ENCODE measurements at regions not wholly inside any gene's neighbourhood (a gene's known extent, or its start where the extent isn't known, plus 50 kb on each side); places are given as distances from the start of the nearest gene placed in this dataset.

DNA sequence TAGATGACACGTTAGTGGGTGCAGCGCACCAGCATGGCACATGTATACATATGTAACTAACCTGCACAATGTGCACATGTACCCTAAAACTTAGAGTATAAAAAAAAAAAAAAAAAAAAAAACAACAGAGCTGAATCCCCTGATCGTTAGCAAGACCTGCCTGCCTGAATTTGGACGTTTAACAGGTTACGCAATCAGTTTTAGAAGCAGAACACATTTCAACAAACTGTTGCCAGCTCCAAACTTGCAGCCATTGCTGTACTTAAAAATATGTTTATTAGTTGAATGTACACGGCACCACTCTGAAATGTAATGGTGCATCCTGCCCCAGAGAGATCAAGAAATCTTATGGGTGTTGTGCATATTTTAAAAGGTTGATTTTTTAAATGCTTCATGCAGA lies 680.0 kb downstream of the TLE4 start:
- TF ChIP-seq POLR2A (IDR thresholded peaks at IDR 0.05), result no peak
- TF ChIP-seq, protein P1, sequence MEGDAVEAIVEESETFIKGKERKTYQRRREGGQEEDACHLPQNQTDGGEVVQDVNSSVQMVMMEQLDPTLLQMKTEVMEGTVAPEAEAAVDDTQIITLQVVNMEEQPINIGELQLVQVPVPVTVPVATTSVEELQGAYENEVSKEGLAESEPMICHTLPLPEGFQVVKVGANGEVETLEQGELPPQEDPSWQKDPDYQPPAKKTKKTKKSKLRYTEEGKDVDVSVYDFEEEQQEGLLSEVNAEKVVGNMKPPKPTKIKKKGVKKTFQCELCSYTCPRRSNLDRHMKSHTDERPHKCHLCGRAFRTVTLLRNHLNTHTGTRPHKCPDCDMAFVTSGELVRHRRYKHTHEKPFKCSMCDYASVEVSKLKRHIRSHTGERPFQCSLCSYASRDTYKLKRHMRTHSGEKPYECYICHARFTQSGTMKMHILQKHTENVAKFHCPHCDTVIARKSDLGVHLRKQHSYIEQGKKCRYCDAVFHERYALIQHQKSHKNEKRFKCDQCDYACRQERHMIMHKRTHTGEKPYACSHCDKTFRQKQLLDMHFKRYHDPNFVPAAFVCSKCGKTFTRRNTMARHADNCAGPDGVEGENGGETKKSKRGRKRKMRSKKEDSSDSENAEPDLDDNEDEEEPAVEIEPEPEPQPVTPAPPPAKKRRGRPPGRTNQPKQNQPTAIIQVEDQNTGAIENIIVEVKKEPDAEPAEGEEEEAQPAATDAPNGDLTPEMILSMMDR (IDR thresholded peaks at IDR 0.05), result no peak
